ENCODE measurements at regions not wholly inside any gene's neighbourhood (a gene's known extent, or its start where the extent isn't known, plus 50 kb on each side); places are given as distances from the start of the nearest gene placed in this dataset.

GRCh38 chr7:42406358-42406757 is 169.3 kb upstream of the GLI3 start:
- no peaks in the 10 kb centered on the region for H3K9me3 ChIP-seq (ENCODE audit: control insufficient read depth in 2 of 2, insufficient read depth in 1 of 2, low read depth in 1 of 2, low read length in 1 of 2)
- 96% methylated on average over 16 of the region's 16 CpGs for WGBS, 2 donors
- H3K36me3 ChIP-seq (ENCODE audit: control insufficient read depth in 2 of 2, insufficient read depth in 2 of 2, low read length in 1 of 2) = no peaks in the 10 kb centered on the region
- no peak overlapping the region for H3K4me3 ChIP-seq (ENCODE audit: low read depth in 1 of 2, low read length in 2 of 2)
- H3K27me3 ChIP-seq (ENCODE audit: control insufficient read depth in 1 of 2, insufficient read depth in 2 of 2, low read length in 2 of 2) = peaks cover 0 to 3% of the 10 kb centered on the region in 2 donors
- no peak overlapping the region for H3K27ac ChIP-seq (ENCODE audit: low read depth in 2 of 2, low read length in 1 of 2)
- no peaks in the 10 kb centered on the region for H3K4me1 ChIP-seq (ENCODE audit: control insufficient read depth in 2 of 2, insufficient read depth in 2 of 2, low read length in 1 of 2)

- H3K4me3 ChIP-seq (ENCODE audit: low read depth in 1 of 2, low read length in 2 of 2) = no peak overlapping the region
- H3K36me3 ChIP-seq (ENCODE audit: control insufficient read depth in 2 of 2, insufficient read depth in 2 of 2, low read length in 1 of 2) = no peaks in the 10 kb centered on the region
- H3K9me3 ChIP-seq (ENCODE audit: control insufficient read depth in 2 of 2, insufficient read depth in 1 of 2, low read depth in 1 of 2, low read length in 1 of 2) = no peaks in the 10 kb centered on the region
- no peaks in the 10 kb centered on the region for H3K4me1 ChIP-seq (ENCODE audit: control insufficient read depth in 2 of 2, insufficient read depth in 2 of 2, low read length in 1 of 2)
- peaks cover 0 to 3% of the 10 kb centered on the region in 2 donors for H3K27me3 ChIP-seq (ENCODE audit: control insufficient read depth in 1 of 2, insufficient read depth in 2 of 2, low read length in 2 of 2)
- 77 to 87% methylated on average over 1 of the region's 1 CpG for WGBS, 2 donors
- H3K27ac ChIP-seq (ENCODE audit: low read depth in 2 of 2, low read length in 1 of 2) = no peak overlapping the region
Observed at GRCh38 chr7:42405782-42406181, 168.8 kb upstream of the GLI3 start.

- Histone ChIP-seq H3K27ac (ENCODE audit: low read depth in 2 of 2, low read length in 1 of 2) (no peak overlapping the region), H3K27me3 (ENCODE audit: control insufficient read depth in 1 of 2, insufficient read depth in 2 of 2, low read length in 2 of 2) (peaks cover 0 to 3% of the 10 kb centered on the region in 2 donors), H3K4me3 (ENCODE audit: low read depth in 1 of 2, low read length in 2 of 2) (no peak overlapping the region), H3K9me3 (ENCODE audit: control insufficient read depth in 2 of 2, insufficient read depth in 1 of 2, low read depth in 1 of 2, low read length in 1 of 2) (no peaks in the 10 kb centered on the region), H3K36me3 (ENCODE audit: control insufficient read depth in 2 of 2, insufficient read depth in 2 of 2, low read length in 1 of 2) (no peaks in the 10 kb centered on the region), H3K4me1 (ENCODE audit: control insufficient read depth in 2 of 2, insufficient read depth in 2 of 2, low read length in 1 of 2) (no peaks in the 10 kb centered on the region)
- WGBS, 2 donors = 84 to 85% methylated on average over 1 of the region's 1 CpG
Observed at GRCh38 chr7:42403831-42404230, 166.8 kb upstream of the GLI3 start.

- Histone ChIP-seq H3K36me3 (ENCODE audit: control insufficient read depth in 2 of 2, insufficient read depth in 2 of 2, low read length in 1 of 2) (no peaks in the 10 kb centered on the region), H3K9me3 (ENCODE audit: control insufficient read depth in 2 of 2, insufficient read depth in 1 of 2, low read depth in 1 of 2, low read length in 1 of 2) (no peaks in the 10 kb centered on the region), H3K27me3 (ENCODE audit: control insufficient read depth in 1 of 2, insufficient read depth in 2 of 2, low read length in 2 of 2) (no peaks in the 10 kb centered on the region), H3K27ac (ENCODE audit: low read depth in 2 of 2, low read length in 1 of 2) (no peak overlapping the region), H3K4me1 (ENCODE audit: control insufficient read depth in 2 of 2, insufficient read depth in 2 of 2, low read length in 1 of 2) (no peaks in the 10 kb centered on the region), H3K4me3 (ENCODE audit: low read depth in 1 of 2, low read length in 2 of 2) (no peak overlapping the region)
- WGBS, 2 donors = 87 to 88% methylated on average over 7 of the region's 7 CpGs
Observed at GRCh38 chr7:42400961-42401360, 164.0 kb upstream of the GLI3 start.

DNA sequence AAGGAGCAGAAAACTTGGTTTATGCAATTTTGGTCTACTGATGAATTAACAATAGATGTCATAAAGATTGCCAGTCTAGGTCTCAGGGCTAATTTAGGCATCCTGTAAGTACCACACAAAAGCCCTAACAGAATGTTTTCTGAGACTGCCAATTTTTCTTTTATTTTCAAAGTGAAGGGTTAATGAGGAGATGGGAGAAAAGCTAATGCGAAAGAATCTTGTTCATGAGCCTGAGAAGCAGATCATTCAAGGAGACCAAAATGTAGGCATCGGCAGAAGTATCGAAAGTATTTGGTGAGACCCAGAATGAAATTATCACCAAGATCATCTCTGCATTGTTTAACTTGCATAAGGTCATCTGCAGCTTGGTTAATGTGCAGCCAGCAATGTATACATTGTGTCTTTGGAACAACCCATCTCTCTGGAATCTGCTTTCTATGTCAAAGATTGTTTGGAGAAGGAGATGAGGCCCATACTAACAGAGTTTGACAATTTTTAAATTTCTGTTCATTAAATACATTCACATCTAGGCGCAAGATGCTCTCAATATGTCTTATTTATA is 163.3 kb upstream of the GLI3 start:
- H3K9me3 ChIP-seq (ENCODE audit: control insufficient read depth in 2 of 2, insufficient read depth in 1 of 2, low read depth in 1 of 2, low read length in 1 of 2) = no peaks in the 10 kb centered on the region
- no peaks in the 10 kb centered on the region for H3K36me3 ChIP-seq (ENCODE audit: control insufficient read depth in 2 of 2, insufficient read depth in 2 of 2, low read length in 1 of 2)
- H3K4me1 ChIP-seq (ENCODE audit: control insufficient read depth in 2 of 2, insufficient read depth in 2 of 2, low read length in 1 of 2) = no peaks in the 10 kb centered on the region
- WGBS, 2 donors = 79 to 88% methylated on average over 4 of the region's 4 CpGs
- H3K27me3 ChIP-seq (ENCODE audit: control insufficient read depth in 1 of 2, insufficient read depth in 2 of 2, low read length in 2 of 2) = no peaks in the 10 kb centered on the region
- H3K27ac ChIP-seq (ENCODE audit: low read depth in 2 of 2, low read length in 1 of 2) = no peak overlapping the region
- no peak overlapping the region for H3K4me3 ChIP-seq (ENCODE audit: low read depth in 1 of 2, low read length in 2 of 2)

DNA sequence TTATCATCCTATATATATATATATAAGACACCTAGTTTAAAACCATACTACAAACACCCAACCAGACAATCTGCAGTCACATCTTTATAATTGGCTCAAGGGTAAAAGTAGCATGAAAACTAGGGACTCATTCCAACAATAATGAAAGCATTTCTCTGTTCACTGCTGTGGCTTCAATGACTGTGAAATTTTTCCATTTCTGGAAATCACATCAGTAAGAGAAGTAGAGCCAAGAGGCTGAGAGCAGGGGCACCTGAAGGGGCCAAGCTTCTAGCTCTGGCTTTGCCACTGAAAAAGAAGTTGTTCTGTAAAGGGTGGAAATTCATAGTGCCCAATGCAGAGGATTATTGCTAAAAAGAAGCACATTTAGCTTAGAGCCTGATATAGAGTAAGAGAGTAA is 158.6 kb upstream of the GLI3 start:
- Histone ChIP-seq H3K4me1 (ENCODE audit: control insufficient read depth in 2 of 2, insufficient read depth in 2 of 2, low read length in 1 of 2) (no peaks in the 10 kb centered on the region), H3K4me3 (ENCODE audit: low read depth in 1 of 2, low read length in 2 of 2) (no peak overlapping the region), H3K27me3 (ENCODE audit: control insufficient read depth in 1 of 2, insufficient read depth in 2 of 2, low read length in 2 of 2) (no peaks in the 10 kb centered on the region), H3K9me3 (ENCODE audit: control insufficient read depth in 2 of 2, insufficient read depth in 1 of 2, low read depth in 1 of 2, low read length in 1 of 2) (no peaks in the 10 kb centered on the region), H3K27ac (ENCODE audit: low read depth in 2 of 2, low read length in 1 of 2) (no peak overlapping the region), H3K36me3 (ENCODE audit: control insufficient read depth in 2 of 2, insufficient read depth in 2 of 2, low read length in 1 of 2) (no peaks in the 10 kb centered on the region)

- Histone ChIP-seq H3K4me1 (ENCODE audit: control insufficient read depth in 2 of 2, insufficient read depth in 2 of 2, low read length in 1 of 2) (peaks cover 5 to 7% of the 10 kb centered on the region in 2 donors), H3K4me3 (ENCODE audit: low read depth in 1 of 2, low read length in 2 of 2) (no peak overlapping the region), H3K27me3 (ENCODE audit: control insufficient read depth in 1 of 2, insufficient read depth in 2 of 2, low read length in 2 of 2) (peaks cover 0 to 2% of the 10 kb centered on the region in 2 donors), H3K9me3 (ENCODE audit: control insufficient read depth in 2 of 2, insufficient read depth in 1 of 2, low read depth in 1 of 2, low read length in 1 of 2) (no peaks in the 10 kb centered on the region), H3K27ac (ENCODE audit: low read depth in 2 of 2, low read length in 1 of 2) (no peak overlapping the region), H3K36me3 (ENCODE audit: control insufficient read depth in 2 of 2, insufficient read depth in 2 of 2, low read length in 1 of 2) (no peaks in the 10 kb centered on the region)
- 87 to 90% methylated on average over 3 of the region's 3 CpGs for WGBS, 2 donors
Observed at GRCh38 chr7:42392826-42393225, 155.8 kb upstream of the GLI3 start.

- peaks cover 5 to 7% of the 10 kb centered on the region in 2 donors for H3K4me1 ChIP-seq (ENCODE audit: control insufficient read depth in 2 of 2, insufficient read depth in 2 of 2, low read length in 1 of 2)
- H3K9me3 ChIP-seq (ENCODE audit: control insufficient read depth in 2 of 2, insufficient read depth in 1 of 2, low read depth in 1 of 2, low read length in 1 of 2) = no peaks in the 10 kb centered on the region
- H3K27ac ChIP-seq (ENCODE audit: low read depth in 2 of 2, low read length in 1 of 2) = no peak overlapping the region
- H3K4me3 ChIP-seq (ENCODE audit: low read depth in 1 of 2, low read length in 2 of 2) = no peak overlapping the region
- H3K36me3 ChIP-seq (ENCODE audit: control insufficient read depth in 2 of 2, insufficient read depth in 2 of 2, low read length in 1 of 2) = no peaks in the 10 kb centered on the region
- 46 to 53% methylated on average over 1 of the region's 1 CpG for WGBS, 2 donors
- H3K27me3 ChIP-seq (ENCODE audit: control insufficient read depth in 1 of 2, insufficient read depth in 2 of 2, low read length in 2 of 2) = peaks cover 0 to 2% of the 10 kb centered on the region in 2 donors
Observed at GRCh38 chr7:42389697-42390096, 152.7 kb upstream of the GLI3 start.

DNA sequence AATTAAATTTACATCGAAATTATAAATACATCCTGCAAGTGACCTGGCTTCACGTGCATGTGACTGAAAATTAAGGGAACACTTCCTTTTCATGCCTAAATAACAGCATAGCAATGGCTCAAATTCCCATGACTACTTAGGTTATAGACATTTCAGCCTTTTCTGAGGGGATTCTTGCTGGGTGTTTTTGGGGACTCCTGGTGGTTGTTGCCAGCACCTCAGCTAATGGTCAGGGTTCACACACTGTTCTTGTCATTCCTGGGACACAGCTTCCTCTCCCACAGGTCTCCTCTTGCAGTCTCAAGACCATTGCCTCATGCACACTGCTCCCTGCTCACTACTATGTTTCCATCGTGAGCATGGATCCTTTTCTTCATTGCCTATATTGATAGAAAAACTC is 148.9 kb upstream of the GLI3 start:
- H3K9me3 ChIP-seq (ENCODE audit: control insufficient read depth in 2 of 2, insufficient read depth in 1 of 2, low read depth in 1 of 2, low read length in 1 of 2) = no peaks in the 10 kb centered on the region
- no peaks in the 10 kb centered on the region for H3K36me3 ChIP-seq (ENCODE audit: control insufficient read depth in 2 of 2, insufficient read depth in 2 of 2, low read length in 1 of 2)
- peaks cover 5 to 7% of the 10 kb centered on the region in 2 donors for H3K4me1 ChIP-seq (ENCODE audit: control insufficient read depth in 2 of 2, insufficient read depth in 2 of 2, low read length in 1 of 2)
- 92 to 94% methylated on average over 3 of the region's 3 CpGs for WGBS, 2 donors
- H3K4me3 ChIP-seq (ENCODE audit: low read depth in 1 of 2, low read length in 2 of 2) = no peak overlapping the region
- H3K27ac ChIP-seq (ENCODE audit: low read depth in 2 of 2, low read length in 1 of 2) = no peak overlapping the region
- H3K27me3 ChIP-seq (ENCODE audit: control insufficient read depth in 1 of 2, insufficient read depth in 2 of 2, low read length in 2 of 2) = peaks cover 0 to 2% of the 10 kb centered on the region in 2 donors

DNA sequence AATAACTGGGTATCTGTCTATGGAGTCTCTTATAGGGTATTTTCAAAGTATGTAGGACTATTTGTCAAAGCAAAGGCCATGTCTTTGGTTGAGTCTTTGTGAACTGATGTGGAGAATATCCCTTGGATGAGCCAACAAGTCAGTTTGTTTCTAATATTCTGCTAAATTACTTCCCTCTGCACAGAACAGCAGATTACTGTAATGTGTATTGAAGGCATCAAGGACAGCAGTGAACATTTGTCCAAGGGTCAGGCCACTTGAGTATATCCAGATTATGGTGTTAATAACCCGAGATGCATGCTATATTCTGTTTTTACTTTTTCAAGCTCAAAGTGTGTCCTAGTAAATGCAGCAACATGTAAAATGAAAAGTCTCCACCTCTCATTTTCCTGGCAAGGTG is 144.2 kb upstream of the GLI3 start:
- Histone ChIP-seq H3K4me1 (ENCODE audit: control insufficient read depth in 2 of 2, insufficient read depth in 2 of 2, low read length in 1 of 2) (no peaks in the 10 kb centered on the region), H3K9me3 (ENCODE audit: control insufficient read depth in 2 of 2, insufficient read depth in 1 of 2, low read depth in 1 of 2, low read length in 1 of 2) (no peaks in the 10 kb centered on the region), H3K27ac (ENCODE audit: low read depth in 2 of 2, low read length in 1 of 2) (no peak overlapping the region), H3K4me3 (ENCODE audit: low read depth in 1 of 2, low read length in 2 of 2) (no peak overlapping the region), H3K27me3 (ENCODE audit: control insufficient read depth in 1 of 2, insufficient read depth in 2 of 2, low read length in 2 of 2) (no peaks in the 10 kb centered on the region), H3K36me3 (ENCODE audit: control insufficient read depth in 2 of 2, insufficient read depth in 2 of 2, low read length in 1 of 2) (no peaks in the 10 kb centered on the region)
- 67 to 71% methylated on average over 1 of the region's 1 CpG for WGBS, 2 donors

Data from esophagus (tissue), 2 donors.